HL-60 (cell line): ENCODE measurements at regions not wholly inside any gene's neighbourhood (a gene's known extent, or its start where the extent isn't known, plus 50 kb on each side); places are given as distances from the start of the nearest gene placed in this dataset.

Source experiments
- DNase-seq, 2 experiments: peaks; one replicate each; pipeline ENCODE4 v3.0.0-alpha.2; 2010 to 2020; ENCODE audit warnings: low read depth in 1 of 2, low spot score in 1 of 2
- H3K27ac ChIP-seq: fragments of 250-450 bp; sonication (Bioruptor Pico); replicated peaks from 2 replicates; pipeline ENCODE4 v1.5.1; 2020; ENCODE audit warnings: mild to moderate bottlenecking, moderate library complexity
- H3K27me3 ChIP-seq: fragments of 250-450 bp; sonication (Bioruptor Pico); 2 replicates; pipeline ENCODE4 v1.5.1; 2021; ENCODE audit warnings: mild to moderate bottlenecking, moderate library complexity; ENCODE audit not compliant: insufficient read depth, poor library complexity, severe bottlenecking
- H3K4me3 ChIP-seq: replicated peaks from 2 replicates; pipeline ENCODE4 v1.5.1; 2011; ENCODE audit warnings: mild to moderate bottlenecking, control low read depth, low read length; ENCODE audit not compliant: insufficient read depth
- GABPA ChIP-seq: IDR thresholded peaks from 2 replicates; pipeline ENCODE4 v1.6.1; 2012; ENCODE audit warnings: low read depth
- POLR2AphosphoS5 ChIP-seq: IDR thresholded peaks from 2 replicates; pipeline ENCODE4 v1.6.1; 2012; ENCODE audit warnings: low read depth
- REST ChIP-seq: IDR thresholded peaks from 2 replicates; pipeline ENCODE4 v1.6.1; 2012; ENCODE audit warnings: low read depth; ENCODE audit not compliant: insufficient replicate concordance
- SPI1 ChIP-seq: IDR thresholded peaks from 2 replicates; pipeline ENCODE4 v1.6.1; 2012; ENCODE audit warnings: low read depth, mild to moderate bottlenecking, borderline replicate concordance
- TF ChIP-seq, protein P1 (sequence below): IDR thresholded peaks from one replicate; pipeline ENCODE4 v1.5.1; 2011; ENCODE audit warnings: low read length, control low read depth, inconsistent platforms; ENCODE audit not compliant: insufficient read depth

DNA sequence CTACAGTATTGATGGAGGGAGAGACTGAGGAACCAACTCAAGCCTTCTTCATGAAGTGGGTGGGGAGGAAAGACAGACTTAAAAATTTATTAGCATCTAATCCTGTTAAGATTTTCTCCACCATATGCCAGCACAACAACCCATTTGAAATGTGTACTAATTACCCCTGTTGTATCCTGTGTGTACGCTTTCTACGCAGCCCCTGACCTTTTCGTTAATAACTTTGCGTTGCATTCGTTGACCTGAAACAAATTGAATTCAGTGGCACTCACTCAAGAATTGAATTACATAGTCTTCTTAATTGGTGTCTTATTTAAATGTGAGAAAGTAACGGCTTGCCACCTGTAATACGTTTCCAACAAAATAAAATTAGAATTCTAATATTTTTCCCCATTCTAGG lies 113.9 kb downstream of the LINC00237 start:
- Histone ChIP-seq H3K27me3 (peaks cover 10% of the 10 kb centered on the region), H3K4me3 (no peak overlapping the region), H3K27ac (no peak overlapping the region)
- TF ChIP-seq SPI1 (no peak), REST (no peak), POLR2AphosphoS5 (no peak), GABPA (no peak)
- TF ChIP-seq, protein P1, sequence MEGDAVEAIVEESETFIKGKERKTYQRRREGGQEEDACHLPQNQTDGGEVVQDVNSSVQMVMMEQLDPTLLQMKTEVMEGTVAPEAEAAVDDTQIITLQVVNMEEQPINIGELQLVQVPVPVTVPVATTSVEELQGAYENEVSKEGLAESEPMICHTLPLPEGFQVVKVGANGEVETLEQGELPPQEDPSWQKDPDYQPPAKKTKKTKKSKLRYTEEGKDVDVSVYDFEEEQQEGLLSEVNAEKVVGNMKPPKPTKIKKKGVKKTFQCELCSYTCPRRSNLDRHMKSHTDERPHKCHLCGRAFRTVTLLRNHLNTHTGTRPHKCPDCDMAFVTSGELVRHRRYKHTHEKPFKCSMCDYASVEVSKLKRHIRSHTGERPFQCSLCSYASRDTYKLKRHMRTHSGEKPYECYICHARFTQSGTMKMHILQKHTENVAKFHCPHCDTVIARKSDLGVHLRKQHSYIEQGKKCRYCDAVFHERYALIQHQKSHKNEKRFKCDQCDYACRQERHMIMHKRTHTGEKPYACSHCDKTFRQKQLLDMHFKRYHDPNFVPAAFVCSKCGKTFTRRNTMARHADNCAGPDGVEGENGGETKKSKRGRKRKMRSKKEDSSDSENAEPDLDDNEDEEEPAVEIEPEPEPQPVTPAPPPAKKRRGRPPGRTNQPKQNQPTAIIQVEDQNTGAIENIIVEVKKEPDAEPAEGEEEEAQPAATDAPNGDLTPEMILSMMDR, result no peak
- no peak for DNase-seq

DNA sequence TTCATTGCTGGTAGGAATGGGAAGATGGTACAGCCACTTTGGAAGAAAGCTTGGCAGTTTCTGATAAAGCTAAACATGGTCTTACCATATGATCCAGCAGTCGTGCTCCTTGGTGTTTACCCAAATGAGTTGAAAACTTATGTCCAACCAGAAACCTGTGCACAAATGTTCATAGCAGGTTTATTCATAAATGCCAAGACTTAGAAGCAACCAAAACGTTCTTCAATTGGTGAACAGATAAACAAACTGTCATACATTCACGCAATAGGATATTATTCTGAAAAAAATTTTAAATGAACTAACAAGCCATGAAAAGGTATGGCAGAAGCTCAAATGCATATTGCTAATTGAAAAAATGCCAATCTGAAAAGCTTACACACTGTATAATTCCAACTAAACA lies 117.1 kb downstream of the LINC00237 start:
- no peak for DNase-seq
- Histone ChIP-seq H3K4me3 (no peak overlapping the region), H3K27me3 (peaks cover 10% of the 10 kb centered on the region), H3K27ac (no peak overlapping the region)
- TF ChIP-seq REST, result no peak
- no peak for TF ChIP-seq GABPA
- TF ChIP-seq POLR2AphosphoS5, result no peak
- TF ChIP-seq, protein P1, result no peak
- TF ChIP-seq SPI1, result no peak

GRCh38 chr20:20979934-20980333 lies 126.2 kb downstream of the LINC00237 start:
- peaks cover 10% of the 10 kb centered on the region for H3K27me3 ChIP-seq
- H3K4me3 ChIP-seq, result no peak overlapping the region
- H3K27ac ChIP-seq, result no peak overlapping the region
- no peak for TF ChIP-seq SPI1
- no peak for TF ChIP-seq REST
- no peak for TF ChIP-seq GABPA
- TF ChIP-seq, protein P1, result no peak
- TF ChIP-seq POLR2AphosphoS5, result no peak
- DNase-seq, result no peak
